RPMI7951 (cell line): ENCODE measurements at regions not wholly inside any gene's neighbourhood (a gene's known extent, or its start where the extent isn't known, plus 50 kb on each side); places are given as distances from the start of the nearest gene placed in this dataset.

ENCODE experiments used
- DNase-seq: peaks from one replicate; pipeline ENCODE4 v3.0.0-alpha.2; 2012; ENCODE audit warnings: low read depth

- DNase-seq: peak; percentile 13
Measured at GRCh38 chr18:75358928-75359327, 68.6 kb downstream of the SMIM21 start.

GRCh38 chr18:75353357-75353756, 74.1 kb downstream of the SMIM21 start:
- no peak for DNase-seq

GRCh38 chr18:75351409-75351808, 76.1 kb downstream of the SMIM21 start:
- no peak for DNase-seq

- no peak for DNase-seq
Measured at GRCh38 chr18:75350857-75351256, 76.6 kb downstream of the SMIM21 start.

GRCh38 chr18:75350512-75350839, 77.0 kb downstream of the SMIM21 start:
- no peak for DNase-seq

GRCh38 chr18:75349668-75350511, 77.6 kb downstream of the SMIM21 start:
- DNase-seq: no peak

GRCh38 chr18:75346671-75347070, 80.8 kb downstream of the SMIM21 start:
- peak; percentile 72 for DNase-seq

GRCh38 chr18:75344615-75345014, 82.9 kb downstream of the SMIM21 start:
- no peak for DNase-seq

GRCh38 chr18:75344161-75344560, 83.3 kb downstream of the SMIM21 start:
- no peak for DNase-seq

- no peak for DNase-seq
Measured at GRCh38 chr18:75343389-75343788, 84.1 kb downstream of the SMIM21 start.

- DNase-seq: no peak
Measured at GRCh38 chr18:75341897-75342296, 85.6 kb downstream of the SMIM21 start.

GRCh38 chr18:75341267-75341666, 86.2 kb downstream of the SMIM21 start:
- DNase-seq: no peak

GRCh38 chr18:75339936-75340605, 87.4 kb downstream of the SMIM21 start:
- no peak for DNase-seq
